GM23338 (cell line): ENCODE measurements at regions not wholly inside any gene's neighbourhood (a gene's known extent, or its start where the extent isn't known, plus 50 kb on each side); places are given as distances from the start of the nearest gene placed in this dataset.

Experiments
- ATAC-seq: fragments of 200-7000 bp; cut with Tn5 transposase; 3 replicates; pipeline ENCODE4 v1.9.1; 2020
- DNase-seq: peaks from one replicate; pipeline ENCODE4 v3.0.0-alpha.2; 2015; ENCODE audit warnings: low spot score
- H2AFZ ChIP-seq: fragments of 200-600 bp; sonication (generic); 2 replicates; pipeline ENCODE4 v1.8.0; 2016; ENCODE audit warnings: antibody characterized with exemption, mild to moderate bottlenecking, moderate library complexity
- H3F3A ChIP-seq: fragments of 200-600 bp; sonication (generic); replicated peaks from 2 replicates; pipeline ENCODE4 v1.8.0; 2017; ENCODE audit warnings: antibody characterized with exemption, mixed run types, low read depth
- H3K27ac ChIP-seq: fragments of 200-600 bp; sonication (generic); 2 replicates; pipeline ENCODE4 v1.6.1; 2016; ENCODE audit warnings: low read depth
- H3K27me3 ChIP-seq: fragments of 200-600 bp; sonication (generic); 2 replicates; pipeline ENCODE4 v1.8.0; 2016; ENCODE audit warnings: mild to moderate bottlenecking, mixed run types, moderate library complexity; ENCODE audit not compliant: insufficient read depth
- H3K36me3 ChIP-seq: fragments of 200-600 bp; sonication (generic); 2 replicates; pipeline ENCODE4 v1.8.0; 2016; ENCODE audit warnings: mild to moderate bottlenecking; ENCODE audit not compliant: insufficient read depth
- H3K4me1 ChIP-seq: fragments of 200-600 bp; sonication (generic); 2 replicates; pipeline ENCODE4 v1.8.0; 2016; ENCODE audit warnings: mild to moderate bottlenecking, moderate library complexity; ENCODE audit not compliant: insufficient read depth
- H3K4me2 ChIP-seq: fragments of 200-600 bp; sonication (generic); 2 replicates; pipeline ENCODE4 v1.7.1; 2017; ENCODE audit warnings: mixed run types
- H3K4me3 ChIP-seq: fragments of 200-600 bp; sonication (generic); 2 replicates; pipeline ENCODE4 v1.6.1; 2016; ENCODE audit warnings: mixed run types
- H3K79me2 ChIP-seq: fragments of 200-600 bp; sonication (generic); replicated peaks from 2 replicates; pipeline ENCODE4 v1.8.0; 2017; ENCODE audit warnings: mild to moderate bottlenecking; ENCODE audit not compliant: insufficient read depth
- H3K9me2 ChIP-seq: fragments of 200-600 bp; sonication (generic); 2 replicates; pipeline ENCODE4 v1.8.0; 2017; ENCODE audit not compliant: insufficient read depth
- H4K20me1 ChIP-seq: fragments of 200-600 bp; sonication (generic); replicated peaks from 2 replicates; pipeline ENCODE4 v1.8.0; 2017; ENCODE audit warnings: mild to moderate bottlenecking; ENCODE audit not compliant: insufficient read depth
- H3K27ac Mint-ChIP-seq: 2 replicates; pipeline ENCODE4 v1.8.0; 2020; ENCODE audit warnings: inconsistent platforms, mild to moderate bottlenecking, moderate library complexity, mixed read lengths
- H3K27me3 Mint-ChIP-seq: 3 replicates; pipeline ENCODE4 v1.8.0; 2022; ENCODE audit warnings: low read depth, mild to moderate bottlenecking, moderate library complexity, mixed read lengths, inconsistent platforms; ENCODE audit not compliant: insufficient read depth, poor library complexity
- H3K36me3 Mint-ChIP-seq: 3 replicates; pipeline ENCODE4 v1.8.0; 2021; ENCODE audit warnings: low read depth, mild to moderate bottlenecking, inconsistent platforms, moderate library complexity, mixed read lengths
- H3K4me1 Mint-ChIP-seq: 3 replicates; pipeline ENCODE4 v1.8.0; 2020; ENCODE audit warnings: mild to moderate bottlenecking, inconsistent platforms, mixed read lengths
- H3K4me3 Mint-ChIP-seq: 3 replicates; pipeline ENCODE4 v1.8.0; 2021; ENCODE audit warnings: moderate library complexity, mild to moderate bottlenecking, inconsistent platforms, mixed read lengths
- H3K9me3 Mint-ChIP-seq: 3 replicates; pipeline ENCODE4 v1.8.0; 2020; ENCODE audit warnings: moderate library complexity, mild to moderate bottlenecking, inconsistent platforms, mixed read lengths
- CREB1 ChIP-seq: fragments of 250-450 bp; sonication (Bioruptor Pico); IDR thresholded peaks from 2 replicates; pipeline ENCODE4 v1.5.0; 2020; ENCODE audit warnings: low read depth, mild to moderate bottlenecking, moderate library complexity
- CTCF ChIP-seq, 2 experiments: fragments of 200-600 bp in 1 of 2; sonication (generic) in 1 of 2; conservative IDR thresholded peaks; 2 replicates each; pipeline versions ENCODE4 v1.5.1 to v1.6.1; 2016 to 2017; ENCODE audit warnings: antibody characterized with exemption in 2 of 2, low read depth in 2 of 2, mild to moderate bottlenecking in 2 of 2, moderate library complexity in 1 of 2
- ETS1 ChIP-seq: IDR thresholded peaks from 2 replicates; pipeline ENCODE4 v1.6.1; 2016; ENCODE audit warnings: antibody characterized with exemption
- EZH2 ChIP-seq: fragments of 200-600 bp; sonication (generic); IDR thresholded peaks from one replicate; pipeline ENCODE4 v1.8.0; 2017; ENCODE audit warnings: antibody characterized with exemption, mild to moderate bottlenecking, low read depth; ENCODE audit not compliant: unreplicated experiment
- EZH2phosphoT487 ChIP-seq: fragments of 200-600 bp; sonication (generic); IDR thresholded peaks from one replicate; pipeline ENCODE4 v1.8.1; 2018; ENCODE audit warnings: antibody characterized with exemption; ENCODE audit not compliant: unreplicated experiment
- JUNB ChIP-seq: IDR thresholded peaks from one replicate; pipeline ENCODE4 v1.6.1; 2016; ENCODE audit warnings: antibody characterized with exemption; ENCODE audit not compliant: unreplicated experiment
- NANOG ChIP-seq: IDR thresholded peaks from 2 replicates; pipeline ENCODE4 v1.6.1; 2016; ENCODE audit warnings: antibody characterized with exemption, borderline replicate concordance
- POLR2AphosphoS5 ChIP-seq: IDR thresholded peaks from 2 replicates; pipeline ENCODE4 v1.6.1; 2016; ENCODE audit warnings: antibody characterized with exemption, low read depth
- REST ChIP-seq: IDR thresholded peaks from one replicate; pipeline ENCODE4 v1.6.1; 2018; ENCODE audit warnings: antibody characterized with exemption; ENCODE audit not compliant: unreplicated experiment
- STAT1 ChIP-seq: IDR thresholded peaks from one replicate; pipeline ENCODE4 v1.6.1; 2016; ENCODE audit warnings: antibody characterized with exemption; ENCODE audit not compliant: unreplicated experiment
- ZNF114 ChIP-seq: fragments of 250-450 bp; sonication (Bioruptor Pico); IDR thresholded peaks from 2 replicates; pipeline ENCODE4 v1.5.0; 2020; ENCODE audit warnings: mild to moderate bottlenecking, moderate library complexity
- ZNF331 ChIP-seq: fragments of 250-450 bp; sonication (Bioruptor Pico); IDR thresholded peaks from 2 replicates; pipeline ENCODE4 v1.5.0; 2020; ENCODE audit warnings: low read depth, mild to moderate bottlenecking, moderate library complexity
- ZNF462 ChIP-seq: fragments of 250-450 bp; sonication (Bioruptor Pico); IDR thresholded peaks from 2 replicates; pipeline ENCODE4 v1.5.0; 2020; ENCODE audit warnings: mild to moderate bottlenecking, moderate library complexity

- DNase-seq (no peak), ATAC-seq (no peak)
- Mint-ChIP-seq H3K4me3 (no peak overlapping the region), H3K27me3 (no peaks in the 10 kb centered on the region), H3K4me1 (no peaks in the 10 kb centered on the region), H3K36me3 (peaks cover 9% of the 10 kb centered on the region; the same call in 2 of the 3 replicates), H3K9me3 (peaks cover 7% of the 10 kb centered on the region; the same call in 2 of the 3 replicates), H3K27ac (no peak overlapping the region)
- H3K4me1 ChIP-seq, result no peaks in the 10 kb centered on the region
- no peaks in the 10 kb centered on the region for H3K27me3 ChIP-seq
- TF ChIP-seq JUNB, result no peak
- TF ChIP-seq ZNF462 (CRISPR knock-in tag), result no peak
- no peak for TF ChIP-seq CREB1 (CRISPR knock-in tag)
- TF ChIP-seq EZH2, result no peak
- TF ChIP-seq STAT1, result no peak
- no peak for TF ChIP-seq ZNF331
- TF ChIP-seq POLR2AphosphoS5, result no peak
- TF ChIP-seq CTCF (conservative IDR thresholded peaks at IDR 0.05; ENCODE audit: low read depth in 2 of 2), result no peak
- TF ChIP-seq EZH2phosphoT487, result no peak
- TF ChIP-seq ETS1, result no peak
- TF ChIP-seq NANOG, result no peak
- no peak for TF ChIP-seq REST
- TF ChIP-seq ZNF114 (CRISPR knock-in tag), result no peak
- H3K9me2 ChIP-seq, result no peaks in the 10 kb centered on the region
- H2AFZ ChIP-seq, result no peak overlapping the region
- H3K4me3 ChIP-seq, result no peak overlapping the region
- H4K20me1 ChIP-seq, result no peaks in the 10 kb centered on the region
- H3K4me2 ChIP-seq, result no peak overlapping the region
- H3K27ac ChIP-seq, result no peak overlapping the region
- H3K36me3 ChIP-seq, result no peaks in the 10 kb centered on the region
- H3K79me2 ChIP-seq, result no peaks in the 10 kb centered on the region
- no peaks in the 10 kb centered on the region for H3F3A ChIP-seq
Measured at GRCh38 chr6:121811106-121811505, 375.7 kb downstream of the GJA1 start.
